ENCODE measurements at regions not wholly inside any gene's neighbourhood (a gene's known extent, or its start where the extent isn't known, plus 50 kb on each side); places are given as distances from the start of the nearest gene placed in this dataset.

DNA sequence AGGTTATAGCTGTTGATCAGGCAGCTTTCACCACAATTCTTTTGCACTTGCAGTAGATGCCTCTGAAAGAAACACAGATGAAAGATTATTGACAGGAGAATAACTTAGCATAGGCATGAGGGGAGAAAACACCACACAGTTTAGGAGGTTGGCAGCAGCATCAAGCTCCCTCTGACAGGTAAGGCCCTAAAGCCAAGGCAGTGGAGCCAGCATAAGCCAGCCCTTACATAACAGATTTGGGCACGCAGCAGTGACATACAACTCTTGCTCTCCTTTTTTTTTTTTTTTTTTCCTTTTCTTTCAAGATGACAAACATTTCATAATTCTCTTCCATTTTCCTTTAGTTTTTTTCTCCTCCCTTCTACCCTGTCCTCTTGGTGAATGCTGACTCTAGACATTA lies 257.6 kb upstream of the ADAMTSL1 start:
- TF ChIP-seq RAD21 (IDR thresholded peaks at IDR 0.05; ENCODE audit: low read depth) (no peak), CEBPB (IDR thresholded peaks at IDR 0.05; ENCODE audit: low read depth) (no peak), CTCF (IDR thresholded peaks at IDR 0.05 in 2 of 3, conservative IDR thresholded peaks at IDR 0.05 in 1 of 3; ENCODE audit: borderline replicate concordance in 1 of 3, insufficient read depth in 1 of 3, low read depth in 2 of 3, low read length in 2 of 3) (no peak), POLR2A (IDR thresholded peaks at IDR 0.05; ENCODE audit: borderline replicate concordance, extremely low read depth, insufficient read depth, insufficient read length) (no peak)
